Astrocyte of the cerebellum (primary cell): ENCODE measurements at regions not wholly inside any gene's neighbourhood (a gene's known extent, or its start where the extent isn't known, plus 50 kb on each side); places are given as distances from the start of the nearest gene placed in this dataset.
"Not testable (repeated sequence)": the region's sequence is repeated elsewhere in the genome, so short reads cannot be mapped to it uniquely, and the experiment has no call there.

ENCODE experiments used
- DNase-seq: peaks from one replicate; pipeline ENCODE4 v3.0.0-alpha.2; 2011; ENCODE audit warnings: low read depth
- H3K4me3 ChIP-seq: 2 replicates; pipeline ENCODE4 v1.5.1; 2011; ENCODE audit warnings: mild to moderate bottlenecking, low read depth, low read length, moderate library complexity
- in situ Hi-C: cut with HindIII; loops from 2 replicates; pipeline ENCODE4 v1.10.0; 2017; ENCODE audit warnings: low sequenced_read_pairs
- TF ChIP-seq, protein P1 (sequence below): IDR thresholded peaks from 2 replicates; pipeline ENCODE4 v1.5.1; 2012; ENCODE audit warnings: low read length, low read depth, moderate library complexity, mild to moderate bottlenecking; ENCODE audit errors: missing control alignments

GRCh38 chr2:131641414-131642206 is 113.9 kb downstream of the CCDC74A start:
- no peak for DNase-seq
- in situ Hi-C loops = no loop called here
- no peak overlapping the region for H3K4me3 ChIP-seq
- TF ChIP-seq, protein P1, sequence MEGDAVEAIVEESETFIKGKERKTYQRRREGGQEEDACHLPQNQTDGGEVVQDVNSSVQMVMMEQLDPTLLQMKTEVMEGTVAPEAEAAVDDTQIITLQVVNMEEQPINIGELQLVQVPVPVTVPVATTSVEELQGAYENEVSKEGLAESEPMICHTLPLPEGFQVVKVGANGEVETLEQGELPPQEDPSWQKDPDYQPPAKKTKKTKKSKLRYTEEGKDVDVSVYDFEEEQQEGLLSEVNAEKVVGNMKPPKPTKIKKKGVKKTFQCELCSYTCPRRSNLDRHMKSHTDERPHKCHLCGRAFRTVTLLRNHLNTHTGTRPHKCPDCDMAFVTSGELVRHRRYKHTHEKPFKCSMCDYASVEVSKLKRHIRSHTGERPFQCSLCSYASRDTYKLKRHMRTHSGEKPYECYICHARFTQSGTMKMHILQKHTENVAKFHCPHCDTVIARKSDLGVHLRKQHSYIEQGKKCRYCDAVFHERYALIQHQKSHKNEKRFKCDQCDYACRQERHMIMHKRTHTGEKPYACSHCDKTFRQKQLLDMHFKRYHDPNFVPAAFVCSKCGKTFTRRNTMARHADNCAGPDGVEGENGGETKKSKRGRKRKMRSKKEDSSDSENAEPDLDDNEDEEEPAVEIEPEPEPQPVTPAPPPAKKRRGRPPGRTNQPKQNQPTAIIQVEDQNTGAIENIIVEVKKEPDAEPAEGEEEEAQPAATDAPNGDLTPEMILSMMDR = no peak

DNA sequence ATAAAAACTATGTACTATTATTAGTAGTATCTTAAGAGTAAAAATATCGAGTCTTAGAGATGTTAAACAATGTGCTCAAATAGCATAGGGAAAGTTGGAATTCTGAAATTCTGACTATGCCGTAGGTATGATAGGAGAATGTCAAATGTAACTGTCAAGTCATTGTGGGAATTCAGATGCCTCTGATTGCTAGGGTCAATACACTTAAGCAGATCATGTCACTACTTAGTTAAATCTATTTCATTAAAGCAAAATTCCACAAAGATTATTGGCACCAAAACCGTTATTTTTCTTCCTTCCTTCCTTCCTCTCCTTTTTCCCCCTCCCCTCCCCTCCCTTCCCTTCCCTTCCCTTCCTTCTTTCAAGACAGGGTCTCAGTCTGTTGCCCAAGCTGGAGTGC is 115.5 kb downstream of the CCDC74A start:
- in situ Hi-C loops = not testable (repeated sequence)

GRCh38 chr2:131645177-131645765 is 117.6 kb downstream of the CCDC74A start:
- no peak for DNase-seq
- TF ChIP-seq, protein P1 = no peak
- no peak overlapping the region for H3K4me3 ChIP-seq
- in situ Hi-C loops = no loop called here

More for the DNA sequence above, 115.5 kb downstream of the CCDC74A start:
- not testable (repeated sequence) for DNase-seq, H3K4me3 ChIP-seq

DNA sequence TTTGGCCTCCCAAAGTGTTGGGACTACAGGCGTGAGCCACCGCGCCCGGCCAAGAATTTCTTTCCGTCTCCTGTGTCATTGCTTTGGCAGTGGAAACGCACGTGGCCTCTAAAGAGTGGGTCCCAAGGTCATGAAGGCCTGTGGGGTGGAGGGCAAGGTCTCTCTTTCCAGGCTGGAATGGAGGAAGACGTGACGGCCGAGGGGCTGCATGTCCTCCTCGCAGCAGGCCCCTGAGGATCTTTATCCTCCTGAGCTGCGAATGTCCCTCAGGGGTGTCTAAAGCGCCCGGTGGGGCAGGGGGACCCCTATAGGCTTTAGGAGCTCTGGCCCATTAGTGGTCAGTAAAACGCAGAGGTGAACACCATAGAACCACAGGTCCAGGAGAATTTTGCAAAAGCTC is 118.5 kb downstream of the CCDC74A start:
- DNase-seq, in situ Hi-C loops, H3K4me3 ChIP-seq: not testable (repeated sequence)

GRCh38 chr2:131646669-131647297 is 119.1 kb downstream of the CCDC74A start:
- TF ChIP-seq, protein P1 = no peak
- in situ Hi-C loops = no loop called here
- peak overlapping the region; percentile 21 for H3K4me3 ChIP-seq
- DNase-seq = no peak

DNA sequence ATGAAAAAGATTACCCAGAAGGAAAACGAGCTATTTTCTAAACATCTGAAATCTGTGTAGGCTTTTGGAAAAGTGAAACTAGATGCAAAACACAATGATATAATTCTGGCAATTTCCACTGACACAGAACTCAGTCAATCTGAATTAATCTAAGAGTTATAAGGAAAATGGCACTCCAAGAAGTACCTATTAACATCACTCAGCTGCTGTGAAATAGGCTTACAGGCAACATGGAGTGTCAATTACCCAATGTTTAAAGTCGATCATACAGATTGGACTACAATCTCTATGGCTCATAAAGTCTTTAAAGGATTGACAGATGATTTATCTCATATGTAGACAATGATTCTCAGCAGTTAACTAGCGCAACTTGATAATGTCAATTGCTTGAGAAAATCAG is 120.9 kb downstream of the CCDC74A start:
- DNase-seq, in situ Hi-C loops: not testable (repeated sequence)

DNA sequence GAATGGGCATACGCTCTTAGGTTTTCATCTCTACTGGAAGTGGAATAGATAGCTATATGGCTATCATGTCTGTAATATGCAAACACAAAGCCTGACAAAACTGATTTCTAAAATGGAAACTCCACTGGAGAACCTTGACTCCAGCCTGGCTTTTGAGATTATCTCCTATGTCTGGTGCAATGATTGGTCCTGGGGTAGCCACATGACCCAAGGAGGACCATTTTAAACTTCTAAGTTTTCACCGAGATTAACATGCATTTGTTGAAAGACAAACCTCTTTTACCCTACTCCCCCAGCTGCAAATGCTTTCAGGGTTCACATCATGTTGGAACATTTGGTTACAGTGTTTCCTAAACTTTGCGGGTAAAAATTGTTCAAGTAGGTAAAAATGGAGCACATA is 124.6 kb downstream of the CCDC74A start:
- in situ Hi-C loops, DNase-seq, H3K4me3 ChIP-seq: not testable (repeated sequence)

More for the DNA sequence above, 120.9 kb downstream of the CCDC74A start:
- H3K4me3 ChIP-seq = not testable (repeated sequence)

DNA sequence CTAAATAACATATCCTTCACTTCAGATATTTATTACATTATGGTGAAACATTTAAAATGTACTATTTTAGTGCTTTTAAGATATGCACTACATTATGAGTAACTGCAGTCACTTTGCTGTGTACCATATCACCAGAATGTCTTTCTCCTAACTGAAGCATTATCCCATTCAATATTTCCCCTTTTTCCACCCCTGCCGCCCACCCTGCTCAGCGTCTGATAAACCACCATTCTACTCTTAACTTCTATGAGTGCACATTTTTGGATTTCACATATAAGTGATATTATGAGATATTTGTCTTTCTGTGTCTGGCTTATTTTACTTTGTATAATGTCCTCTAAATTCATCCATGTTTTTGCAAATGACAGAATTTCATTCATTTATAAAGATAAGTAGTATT is 126.4 kb downstream of the CCDC74A start:
- DNase-seq, H3K4me3 ChIP-seq, in situ Hi-C loops: not testable (repeated sequence)

DNA sequence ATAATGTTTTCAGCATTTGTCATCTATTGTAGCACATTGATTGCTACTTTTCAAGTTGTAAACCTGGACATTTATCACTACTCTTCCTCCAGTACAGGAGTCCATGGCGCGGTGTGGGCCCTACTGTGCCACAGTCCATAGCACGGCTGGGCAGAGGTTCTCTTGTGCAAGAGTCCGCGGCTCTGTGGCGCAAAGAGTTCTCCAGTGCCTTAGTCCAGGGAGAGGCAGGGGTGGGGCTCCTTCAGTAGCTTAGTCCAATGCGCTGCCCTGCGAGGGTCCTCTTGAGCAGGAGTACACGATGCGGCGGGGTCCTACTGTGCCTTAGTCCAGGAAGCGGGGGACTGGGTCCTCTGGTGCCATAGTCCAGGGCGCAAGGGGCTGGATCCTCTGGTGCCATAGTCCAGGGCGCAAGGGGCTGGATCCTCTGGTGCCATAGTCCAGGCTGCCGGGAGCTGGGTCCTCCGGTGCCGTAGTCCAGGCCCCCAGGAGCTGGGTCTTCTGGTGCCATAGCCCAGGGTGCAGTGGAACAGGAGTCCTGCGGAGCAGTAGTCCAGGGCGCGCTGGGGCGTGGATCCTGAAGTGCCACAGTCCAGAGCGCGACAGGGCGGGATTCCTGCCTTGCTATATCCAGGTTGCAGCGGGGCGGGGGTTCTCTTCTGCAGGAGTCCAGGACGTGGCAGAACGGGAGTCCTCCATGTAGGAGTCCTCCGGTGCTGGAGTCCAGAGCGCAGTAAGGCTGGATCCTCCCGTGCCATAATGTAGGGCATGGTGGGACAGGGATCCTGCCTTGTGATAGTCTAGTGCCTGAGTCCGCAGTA is 129.3 kb downstream of the CCDC74A start:
- DNase-seq = no peak
- TF ChIP-seq, protein P1 = no peak
- in situ Hi-C loops = no loop called here
- no peak overlapping the region for H3K4me3 ChIP-seq
